ENCODE measurements at regions not wholly inside any gene's neighbourhood (a gene's known extent, or its start where the extent isn't known, plus 50 kb on each side); places are given as distances from the start of the nearest gene placed in this dataset.

GRCh38 chrX:39150621-39151020 lies 349.4 kb downstream of the MID1IP1 start:
- TF ChIP-seq EZH2phosphoT487 (conservative IDR thresholded peaks at IDR 0.05; ENCODE audit: low read length): no peak
- TF ChIP-seq, protein P1, sequence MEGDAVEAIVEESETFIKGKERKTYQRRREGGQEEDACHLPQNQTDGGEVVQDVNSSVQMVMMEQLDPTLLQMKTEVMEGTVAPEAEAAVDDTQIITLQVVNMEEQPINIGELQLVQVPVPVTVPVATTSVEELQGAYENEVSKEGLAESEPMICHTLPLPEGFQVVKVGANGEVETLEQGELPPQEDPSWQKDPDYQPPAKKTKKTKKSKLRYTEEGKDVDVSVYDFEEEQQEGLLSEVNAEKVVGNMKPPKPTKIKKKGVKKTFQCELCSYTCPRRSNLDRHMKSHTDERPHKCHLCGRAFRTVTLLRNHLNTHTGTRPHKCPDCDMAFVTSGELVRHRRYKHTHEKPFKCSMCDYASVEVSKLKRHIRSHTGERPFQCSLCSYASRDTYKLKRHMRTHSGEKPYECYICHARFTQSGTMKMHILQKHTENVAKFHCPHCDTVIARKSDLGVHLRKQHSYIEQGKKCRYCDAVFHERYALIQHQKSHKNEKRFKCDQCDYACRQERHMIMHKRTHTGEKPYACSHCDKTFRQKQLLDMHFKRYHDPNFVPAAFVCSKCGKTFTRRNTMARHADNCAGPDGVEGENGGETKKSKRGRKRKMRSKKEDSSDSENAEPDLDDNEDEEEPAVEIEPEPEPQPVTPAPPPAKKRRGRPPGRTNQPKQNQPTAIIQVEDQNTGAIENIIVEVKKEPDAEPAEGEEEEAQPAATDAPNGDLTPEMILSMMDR (IDR thresholded peaks at IDR 0.05; ENCODE audit: insufficient read depth, low read length, poor library complexity, severe bottlenecking): no peak
